DOHH2 (cell line): ENCODE measurements at regions not wholly inside any gene's neighbourhood (a gene's known extent, or its start where the extent isn't known, plus 50 kb on each side); places are given as distances from the start of the nearest gene placed in this dataset.

Experiments
- H3F3A ChIP-seq: fragments of 200-600 bp; sonication (generic), shearing (Covaris generic); 2 replicates; pipeline ENCODE4 v1.6.0; 2016; ENCODE audit warnings: antibody characterized with exemption, mild to moderate bottlenecking; ENCODE audit not compliant: control insufficient read depth, insufficient read depth
- H3K27ac ChIP-seq: fragments of 200-600 bp; sonication (generic); 2 replicates; pipeline ENCODE4 v1.5.1; 2014; ENCODE audit warnings: low read depth, mild to moderate bottlenecking, low read length, moderate library complexity
- H3K27me3 ChIP-seq: fragments of 200-600 bp; sonication (generic); 2 replicates; pipeline ENCODE4 v1.6.1; 2014; ENCODE audit warnings: mild to moderate bottlenecking, low read length, mixed read lengths; ENCODE audit not compliant: control insufficient read depth
- H3K36me3 ChIP-seq: fragments of 200-600 bp; sonication (generic); 2 replicates; pipeline ENCODE4 v1.6.1; 2014; ENCODE audit warnings: mild to moderate bottlenecking, low read length, moderate library complexity, mixed read lengths; ENCODE audit not compliant: control insufficient read depth
- H3K4me1 ChIP-seq: fragments of 200-600 bp; sonication (generic); 2 replicates; pipeline ENCODE4 v1.6.1; 2014; ENCODE audit warnings: mild to moderate bottlenecking, low read length, mixed read lengths; ENCODE audit not compliant: control insufficient read depth
- H3K4me2 ChIP-seq: fragments of 200-600 bp; sonication (generic); 2 replicates; pipeline ENCODE4 v1.6.0; 2014; ENCODE audit warnings: mild to moderate bottlenecking, low read length, moderate library complexity
- H3K4me3 ChIP-seq: fragments of 200-600 bp; sonication (generic); 2 replicates; pipeline ENCODE4 v1.5.1; 2014; ENCODE audit warnings: mild to moderate bottlenecking, low read length, mixed read lengths
- H3K79me2 ChIP-seq: fragments of 200-600 bp; sonication (generic); 2 replicates; pipeline ENCODE4 v1.6.1; 2014; ENCODE audit warnings: mild to moderate bottlenecking, low read length, mixed read lengths; ENCODE audit not compliant: control insufficient read depth
- H3K9me2 ChIP-seq: fragments of 200-600 bp; sonication (generic); replicated peaks from 2 replicates; pipeline ENCODE4 v1.6.1; 2014; ENCODE audit warnings: mild to moderate bottlenecking, low read length, mixed read lengths; ENCODE audit not compliant: control insufficient read depth
- H3K9me3 ChIP-seq: fragments of 200-600 bp; sonication (generic); 2 replicates; pipeline ENCODE4 v1.6.1; 2014; ENCODE audit warnings: antibody characterized with exemption, low read length, mixed read lengths; ENCODE audit not compliant: control insufficient read depth, insufficient read depth
- H4K20me1 ChIP-seq: fragments of 200-600 bp; sonication (generic); 2 replicates; pipeline ENCODE4 v1.6.0; 2014; ENCODE audit warnings: low read depth, mild to moderate bottlenecking, antibody characterized with exemption, low read length, moderate library complexity; ENCODE audit not compliant: control insufficient read depth, insufficient read depth
- CTCF ChIP-seq: fragments of 200-600 bp; sonication (generic); IDR thresholded peaks from one replicate; pipeline ENCODE4 v1.5.1; 2014; ENCODE audit warnings: antibody characterized with exemption, mild to moderate bottlenecking, low read depth, low read length; ENCODE audit not compliant: poor library complexity, severe bottlenecking
- EZH2phosphoT487 ChIP-seq: fragments of 200-600 bp; sonication (generic); IDR thresholded peaks from 2 replicates; pipeline ENCODE4 v1.6.1; 2017; ENCODE audit warnings: borderline replicate concordance, mild to moderate bottlenecking, antibody characterized with exemption, low read length, moderate library complexity, mixed read lengths

- H3K9me2 ChIP-seq: no peaks in the 10 kb centered on the region
- no peaks in the 10 kb centered on the region for H3K36me3 ChIP-seq
- no peak overlapping the region for H3K4me2 ChIP-seq
- H3K27me3 ChIP-seq: no peaks in the 10 kb centered on the region
- H4K20me1 ChIP-seq: no peaks in the 10 kb centered on the region
- H3F3A ChIP-seq: no peaks in the 10 kb centered on the region
- no peak overlapping the region for H3K4me3 ChIP-seq
- H3K27ac ChIP-seq: no peak overlapping the region
- TF ChIP-seq EZH2phosphoT487 (no peak), CTCF (no peak)
- H3K79me2 ChIP-seq: no peaks in the 10 kb centered on the region
- H3K4me1 ChIP-seq: no peaks in the 10 kb centered on the region
- H3K9me3 ChIP-seq: no peaks in the 10 kb centered on the region
Measured at GRCh38 chr13:80574113-80574850, 233.4 kb upstream of the SPRY2 start.

- TF ChIP-seq EZH2phosphoT487 (no peak), CTCF (no peak)
- Histone ChIP-seq H3K36me3 (no peaks in the 10 kb centered on the region), H3K27me3 (no peaks in the 10 kb centered on the region), H3F3A (no peaks in the 10 kb centered on the region), H3K4me2 (no peak overlapping the region), H3K4me1 (no peaks in the 10 kb centered on the region), H3K79me2 (no peaks in the 10 kb centered on the region), H3K9me2 (no peaks in the 10 kb centered on the region), H3K9me3 (no peaks in the 10 kb centered on the region), H3K27ac (no peak overlapping the region), H3K4me3 (no peak overlapping the region), H4K20me1 (no peaks in the 10 kb centered on the region)
Measured at GRCh38 chr13:80572923-80573316, 232.0 kb upstream of the SPRY2 start.

- Histone ChIP-seq H3K4me3 (no peak overlapping the region), H3K27ac (no peak overlapping the region), H3K4me2 (no peak overlapping the region), H3F3A (no peaks in the 10 kb centered on the region), H3K36me3 (no peaks in the 10 kb centered on the region), H3K9me3 (no peaks in the 10 kb centered on the region), H4K20me1 (no peaks in the 10 kb centered on the region), H3K27me3 (no peaks in the 10 kb centered on the region), H3K79me2 (no peaks in the 10 kb centered on the region), H3K4me1 (no peaks in the 10 kb centered on the region), H3K9me2 (no peaks in the 10 kb centered on the region)
- TF ChIP-seq CTCF (no peak), EZH2phosphoT487 (no peak)
Measured at GRCh38 chr13:80572308-80572922, 231.5 kb upstream of the SPRY2 start.
